GM10248 (cell line): ENCODE measurements at regions not wholly inside any gene's neighbourhood (a gene's known extent, or its start where the extent isn't known, plus 50 kb on each side); places are given as distances from the start of the nearest gene placed in this dataset.

Source experiments
- CTCF ChIA-PET: fragments of 300-600 bp; sonication (Branson Sonifier 250); formaldehyde crosslinking; extraction: SDS; loops from one replicate; lab custom pipeline; 2021; ENCODE audit warnings: antibody characterized with exemption; lab: Yijun Ruan, JAX
- POLR2A ChIA-PET: fragments of 350-650 bp; sonication (Branson Sonifier 250); formaldehyde crosslinking; extraction: SDS; loops from one replicate; lab custom pipeline; 2020; ENCODE audit warnings: antibody characterized with exemption; lab: Yijun Ruan, JAX
- DNase-seq: peaks from one replicate; pipeline ENCODE4 v3.0.0; 2012; ENCODE audit errors: extremely low spot score
- TF ChIP-seq, protein P1 (sequence below): IDR thresholded peaks from 2 replicates; pipeline ENCODE4 v1.5.1; 2012; ENCODE audit warnings: mild to moderate bottlenecking, low read depth; ENCODE audit errors: extremely low read depth, missing control alignments, control extremely low read depth

DNA sequence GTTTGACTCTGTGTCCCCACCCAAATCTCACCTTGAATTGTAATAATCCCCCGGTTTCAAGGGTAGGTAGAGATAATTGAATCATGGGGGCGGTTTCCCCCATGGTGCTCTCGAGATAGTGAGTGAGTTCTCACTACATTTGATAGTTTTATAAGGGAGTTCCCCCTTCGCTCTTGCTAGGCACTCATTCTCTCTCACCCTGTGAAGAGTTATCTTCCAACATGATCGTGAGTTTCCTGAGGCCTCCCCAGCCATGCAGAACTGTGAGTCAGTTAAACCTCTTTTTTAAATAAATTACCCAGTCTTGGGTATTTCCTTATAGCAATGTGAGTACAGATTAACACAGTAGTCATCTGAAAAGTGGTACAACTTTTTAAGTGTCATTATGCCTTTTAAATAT lies 913.5 kb upstream of the LRRN3 start:
- DNase-seq = no peak
- CTCF ChIA-PET = interaction anchor here (1.4 kb wide), 1 partner anchor 15 kb away, joined by 3 read pairs; no protein-coding TSS in a partner anchor
- TF ChIP-seq, protein P1, sequence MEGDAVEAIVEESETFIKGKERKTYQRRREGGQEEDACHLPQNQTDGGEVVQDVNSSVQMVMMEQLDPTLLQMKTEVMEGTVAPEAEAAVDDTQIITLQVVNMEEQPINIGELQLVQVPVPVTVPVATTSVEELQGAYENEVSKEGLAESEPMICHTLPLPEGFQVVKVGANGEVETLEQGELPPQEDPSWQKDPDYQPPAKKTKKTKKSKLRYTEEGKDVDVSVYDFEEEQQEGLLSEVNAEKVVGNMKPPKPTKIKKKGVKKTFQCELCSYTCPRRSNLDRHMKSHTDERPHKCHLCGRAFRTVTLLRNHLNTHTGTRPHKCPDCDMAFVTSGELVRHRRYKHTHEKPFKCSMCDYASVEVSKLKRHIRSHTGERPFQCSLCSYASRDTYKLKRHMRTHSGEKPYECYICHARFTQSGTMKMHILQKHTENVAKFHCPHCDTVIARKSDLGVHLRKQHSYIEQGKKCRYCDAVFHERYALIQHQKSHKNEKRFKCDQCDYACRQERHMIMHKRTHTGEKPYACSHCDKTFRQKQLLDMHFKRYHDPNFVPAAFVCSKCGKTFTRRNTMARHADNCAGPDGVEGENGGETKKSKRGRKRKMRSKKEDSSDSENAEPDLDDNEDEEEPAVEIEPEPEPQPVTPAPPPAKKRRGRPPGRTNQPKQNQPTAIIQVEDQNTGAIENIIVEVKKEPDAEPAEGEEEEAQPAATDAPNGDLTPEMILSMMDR = no peak
- POLR2A ChIA-PET = no interaction called here

DNA sequence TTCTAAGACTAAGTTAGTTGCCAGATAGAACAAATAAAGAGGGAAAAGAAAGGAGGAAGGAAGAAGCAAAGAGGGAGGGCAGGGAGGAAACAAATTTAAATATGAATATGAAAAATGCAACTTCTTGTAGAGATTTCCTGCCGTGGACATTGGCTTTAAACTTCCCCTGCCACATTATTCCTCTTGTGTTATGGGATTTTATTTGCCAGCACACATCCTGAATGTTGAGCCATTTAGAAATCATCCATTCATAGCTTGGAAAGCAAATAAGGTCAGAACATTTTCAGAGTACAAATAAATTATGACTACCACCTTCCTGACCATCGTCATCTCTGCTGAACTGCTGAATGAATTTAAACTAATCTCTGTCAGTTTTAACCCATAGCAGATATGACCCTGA lies 911.9 kb upstream of the LRRN3 start:
- CTCF ChIA-PET = interaction anchor here (1.1 to 1.4 kb wide), 2 partner anchors 13 to 25 kb away, joined by 3 read pairs; no protein-coding TSS in a partner anchor
- TF ChIP-seq, protein P1 = no peak
- POLR2A ChIA-PET = no interaction called here
- DNase-seq = no peak

DNA sequence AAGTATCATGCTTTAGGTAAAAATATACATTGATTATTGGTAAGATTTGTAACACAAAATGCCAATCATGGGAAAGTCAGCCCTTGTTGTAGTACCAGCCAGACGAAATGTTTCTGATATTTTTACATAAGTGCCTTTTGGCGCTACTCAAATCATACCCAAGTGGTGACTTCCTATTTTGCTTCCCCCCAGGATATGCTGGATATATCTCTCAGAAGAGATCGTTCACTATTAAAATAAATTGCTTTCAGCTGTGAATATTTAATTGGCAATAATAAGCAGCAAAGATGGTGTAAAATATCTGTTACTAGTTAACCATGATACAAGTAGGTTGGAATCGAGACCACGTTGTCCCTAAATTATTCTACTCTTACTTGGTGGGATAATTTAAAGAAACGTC lies 909.2 kb upstream of the LRRN3 start:
- ChIA-PET POLR2A (no interaction called here), CTCF (interaction anchor here (0.9 kb wide), 1 partner anchor 10 kb away, joined by 3 read pairs; no protein-coding TSS in a partner anchor)

DNA sequence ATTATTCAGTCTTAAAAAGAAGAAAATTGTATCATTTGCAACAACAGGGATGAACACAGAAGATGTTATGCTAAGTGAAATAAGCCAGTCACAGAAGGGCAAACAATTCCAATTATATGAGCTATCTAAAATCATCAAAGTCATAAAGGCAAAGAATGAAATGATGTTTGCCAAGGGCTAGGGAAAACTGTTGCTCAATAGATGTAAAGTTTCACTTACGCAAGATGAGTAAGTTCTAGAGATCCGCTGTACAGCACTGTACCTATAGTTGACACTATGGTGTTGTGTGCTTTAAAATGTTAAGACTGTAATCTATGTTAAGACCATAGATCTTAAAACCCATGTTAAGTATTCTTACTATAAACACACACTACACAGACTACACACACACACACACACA lies 904.6 kb upstream of the LRRN3 start:
- no peak for DNase-seq
- POLR2A ChIA-PET = no interaction called here
- CTCF ChIA-PET = interaction anchor here (0.9 to 1.2 kb wide), 3 partner anchors 9 to 18 kb away, joined by 3 read pairs; no protein-coding TSS in a partner anchor
- TF ChIP-seq, protein P1 = no peak

More for the DNA sequence above, 909.2 kb upstream of the LRRN3 start:
- DNase-seq = no peak
- TF ChIP-seq, protein P1 = no peak

DNA sequence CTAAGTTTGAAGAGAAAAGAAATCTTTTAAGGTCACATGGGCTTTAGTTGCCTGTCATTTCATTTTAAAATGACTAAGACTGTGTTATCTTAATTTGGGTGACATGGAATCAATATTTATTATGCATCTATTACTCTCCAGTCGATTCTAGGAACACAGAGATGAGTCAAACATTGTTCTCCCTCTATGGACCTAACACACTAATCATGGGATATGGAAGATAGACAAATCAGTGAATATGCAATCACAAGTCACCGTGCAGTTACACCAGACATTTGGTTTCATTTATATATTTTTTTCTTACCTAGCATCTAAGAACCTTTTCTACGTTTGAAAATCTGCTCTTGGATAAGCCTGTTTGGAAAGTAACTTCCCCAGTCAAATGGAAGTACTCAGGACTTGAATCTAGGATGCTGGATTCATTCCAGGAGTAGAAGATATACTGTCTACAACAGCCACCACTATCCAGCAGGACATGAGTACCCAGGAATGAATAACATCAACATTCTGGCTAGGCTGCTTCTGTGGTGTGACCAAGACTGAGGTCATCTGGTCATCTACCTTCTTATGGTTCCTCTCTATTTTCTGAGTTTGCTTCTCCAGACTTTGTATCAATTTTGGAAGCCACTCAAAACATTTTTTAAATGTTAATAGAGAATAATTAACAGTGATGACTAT lies 902.9 kb upstream of the LRRN3 start:
- DNase-seq = no peak
- TF ChIP-seq, protein P1 = no peak
- ChIA-PET POLR2A (no interaction called here), CTCF (no interaction called here)

DNA sequence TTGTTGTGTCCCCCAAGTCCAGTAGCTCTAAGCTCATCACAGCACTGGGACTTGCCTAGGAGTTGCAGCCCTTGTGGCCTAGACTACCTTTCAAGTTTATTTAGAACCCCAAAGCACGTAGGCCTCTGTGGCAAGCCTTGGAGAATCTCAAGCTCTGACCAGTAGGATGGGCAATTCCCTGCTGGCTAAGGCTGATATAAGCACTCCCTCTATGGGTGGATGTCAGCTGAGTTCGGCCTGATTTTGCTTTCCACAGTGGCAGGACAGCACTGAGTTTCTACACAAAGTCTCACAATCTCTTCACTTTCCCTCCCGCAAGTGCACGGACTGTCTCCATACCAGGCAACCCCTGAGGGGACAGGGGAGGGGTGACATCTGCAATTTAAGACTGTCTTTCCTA lies 886.4 kb upstream of the LRRN3 start:
- CTCF ChIA-PET = interaction anchor here (0.7 to 1.2 kb wide), 4 partner anchors 13 to 53 kb away, joined by 3 to 4 read pairs (median 3); no protein-coding TSS in a partner anchor

More for the DNA sequence above, 886.4 kb upstream of the LRRN3 start:
- TF ChIP-seq, protein P1 = peak; percentile 7
- DNase-seq = no peak
- POLR2A ChIA-PET = no interaction called here
